ENCODE measurements at regions not wholly inside any gene's neighbourhood (a gene's known extent, or its start where the extent isn't known, plus 50 kb on each side); places are given as distances from the start of the nearest gene placed in this dataset.

- DNase-seq: no peak
- WGBS, 2 donors: 74 to 92% methylated on average over 2 of the region's 2 CpGs
- ATAC-seq (ENCODE audit: low FRiP score in 2 of 2): no peak
- no peak overlapping the region for H3K27ac ChIP-seq
- H3K4me3 ChIP-seq: no peak overlapping the region
- TF ChIP-seq POLR2A (IDR thresholded peaks at IDR 0.05) (no peak), EP300 (IDR thresholded peaks at IDR 0.05) (no peak), POLR2AphosphoS5 (IDR thresholded peaks at IDR 0.05) (no peak)
- TF ChIP-seq, protein P1, sequence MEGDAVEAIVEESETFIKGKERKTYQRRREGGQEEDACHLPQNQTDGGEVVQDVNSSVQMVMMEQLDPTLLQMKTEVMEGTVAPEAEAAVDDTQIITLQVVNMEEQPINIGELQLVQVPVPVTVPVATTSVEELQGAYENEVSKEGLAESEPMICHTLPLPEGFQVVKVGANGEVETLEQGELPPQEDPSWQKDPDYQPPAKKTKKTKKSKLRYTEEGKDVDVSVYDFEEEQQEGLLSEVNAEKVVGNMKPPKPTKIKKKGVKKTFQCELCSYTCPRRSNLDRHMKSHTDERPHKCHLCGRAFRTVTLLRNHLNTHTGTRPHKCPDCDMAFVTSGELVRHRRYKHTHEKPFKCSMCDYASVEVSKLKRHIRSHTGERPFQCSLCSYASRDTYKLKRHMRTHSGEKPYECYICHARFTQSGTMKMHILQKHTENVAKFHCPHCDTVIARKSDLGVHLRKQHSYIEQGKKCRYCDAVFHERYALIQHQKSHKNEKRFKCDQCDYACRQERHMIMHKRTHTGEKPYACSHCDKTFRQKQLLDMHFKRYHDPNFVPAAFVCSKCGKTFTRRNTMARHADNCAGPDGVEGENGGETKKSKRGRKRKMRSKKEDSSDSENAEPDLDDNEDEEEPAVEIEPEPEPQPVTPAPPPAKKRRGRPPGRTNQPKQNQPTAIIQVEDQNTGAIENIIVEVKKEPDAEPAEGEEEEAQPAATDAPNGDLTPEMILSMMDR (IDR thresholded peaks at IDR 0.05): no peak
- H3K9me3 ChIP-seq: no peaks in the 10 kb centered on the region
- H3K27me3 ChIP-seq: no peaks in the 10 kb centered on the region
- H3K36me3 ChIP-seq: no peaks in the 10 kb centered on the region
- no peaks in the 10 kb centered on the region for H3K4me1 ChIP-seq
Observed at GRCh38 chrX:87236830-87237440, 280.7 kb upstream of the KLHL4 start.

DNA sequence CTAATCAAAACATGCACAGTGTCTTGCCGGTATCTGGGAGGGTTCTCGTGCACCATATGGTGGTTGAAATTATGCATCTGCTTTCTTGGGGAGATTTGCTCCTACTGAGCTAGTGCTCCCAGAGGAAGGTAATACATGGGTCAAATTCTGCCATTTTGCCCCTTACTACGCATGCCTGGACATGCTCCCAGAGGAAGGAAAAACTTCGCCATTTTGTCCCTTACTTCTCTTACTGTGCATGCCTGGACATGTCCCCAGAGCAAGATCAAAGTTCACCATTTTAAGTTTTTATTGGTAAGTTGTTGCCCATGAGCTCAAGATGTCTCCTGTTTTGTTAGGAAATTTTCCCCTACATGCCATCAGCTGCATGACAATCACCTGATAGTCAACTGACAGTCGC lies 252.1 kb upstream of the KLHL4 start:
- DNase-seq: no peak
- WGBS, 2 donors: 75 to 76% methylated on average over 2 to 5 of the region's 5 CpGs

GRCh38 chrX:87272491-87272890 lies 245.1 kb upstream of the KLHL4 start:
- no peak overlapping the region for H3K4me3 ChIP-seq
- DNase-seq: no peak
- ATAC-seq (ENCODE audit: low FRiP score in 2 of 2): no peak
- H3K27ac ChIP-seq: no peak overlapping the region
- H3K9me3 ChIP-seq: no peaks in the 10 kb centered on the region
- TF ChIP-seq POLR2AphosphoS5 (IDR thresholded peaks at IDR 0.05) (no peak), EP300 (IDR thresholded peaks at IDR 0.05) (no peak)
- TF ChIP-seq, protein P1 (IDR thresholded peaks at IDR 0.05): no peak
- no peaks in the 10 kb centered on the region for H3K4me1 ChIP-seq
- no peaks in the 10 kb centered on the region for H3K27me3 ChIP-seq
- no peaks in the 10 kb centered on the region for H3K36me3 ChIP-seq

More for the DNA sequence above, 252.1 kb upstream of the KLHL4 start:
- no peaks in the 10 kb centered on the region for H3K9me3 ChIP-seq
- no peak overlapping the region for H3K27ac ChIP-seq
- H3K4me3 ChIP-seq: no peak overlapping the region
- no peak for TF ChIP-seq EP300 (IDR thresholded peaks at IDR 0.05)
- TF ChIP-seq, protein P1 (IDR thresholded peaks at IDR 0.05): no peak
- H3K4me1 ChIP-seq: no peaks in the 10 kb centered on the region
- no peaks in the 10 kb centered on the region for H3K27me3 ChIP-seq
- no peak for ATAC-seq (ENCODE audit: low FRiP score in 2 of 2)
- no peaks in the 10 kb centered on the region for H3K36me3 ChIP-seq

DNA sequence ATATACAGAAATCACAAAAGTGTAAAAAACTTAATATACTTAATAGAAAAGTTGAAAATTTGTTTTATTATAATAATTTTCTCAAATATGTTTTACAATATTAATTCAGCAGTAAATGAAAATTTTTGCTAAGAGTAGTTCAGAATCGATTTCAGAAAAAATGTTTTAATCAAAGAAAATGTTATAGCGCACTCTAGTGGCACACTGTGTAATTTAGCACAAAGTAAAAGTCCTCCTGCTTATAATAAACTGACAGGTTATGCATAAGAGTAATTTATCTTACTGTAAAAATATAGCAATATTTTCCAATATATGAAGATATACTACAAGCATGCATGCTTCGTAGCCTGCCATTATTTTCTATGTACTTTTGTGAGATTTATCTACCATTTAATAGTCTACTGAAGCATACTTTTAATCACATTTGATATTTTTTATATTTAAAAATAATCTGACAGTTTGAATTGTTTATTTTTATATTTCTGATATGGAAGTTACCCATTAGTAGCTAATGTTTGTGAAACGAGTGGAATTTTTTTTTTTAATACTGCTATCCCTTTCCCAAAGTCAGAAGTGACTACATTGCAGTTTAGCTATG lies 217.9 kb upstream of the KLHL4 start:
- DNase-seq (no peak), ATAC-seq (ENCODE audit: low FRiP score in 2 of 2) (no peak)
- Histone ChIP-seq H3K9me3 (no peaks in the 10 kb centered on the region), H3K27ac (no peak overlapping the region), H3K4me1 (no peaks in the 10 kb centered on the region), H3K27me3 (no peaks in the 10 kb centered on the region), H3K36me3 (no peaks in the 10 kb centered on the region), H3K4me3 (no peak overlapping the region)
- TF ChIP-seq, protein P1 (IDR thresholded peaks at IDR 0.05): peak in 2 of 6 experiments; percentile 20 to 54
- no peak for TF ChIP-seq EP300 (IDR thresholded peaks at IDR 0.05)
- 3% methylated on average over 4 of the region's 4 CpGs for WGBS, 2 donors

GRCh38 chrX:87310780-87311179 lies 206.8 kb upstream of the KLHL4 start:
- DNase-seq: no peak
- 66 to 70% methylated on average over 1 of the region's 1 CpG for WGBS, 2 donors
- no peaks in the 10 kb centered on the region for H3K9me3 ChIP-seq

More at GRCh38 chrX:87310780-87311179, 206.8 kb upstream of the KLHL4 start:
- H3K4me3 ChIP-seq: no peak overlapping the region
- no peak overlapping the region for H3K27ac ChIP-seq
- no peaks in the 10 kb centered on the region for H3K27me3 ChIP-seq
- no peak for ATAC-seq (ENCODE audit: low FRiP score in 2 of 2)
- no peaks in the 10 kb centered on the region for H3K4me1 ChIP-seq
- no peak for TF ChIP-seq POLR2A (IDR thresholded peaks at IDR 0.05)
- TF ChIP-seq, protein P1 (IDR thresholded peaks at IDR 0.05): no peak
- TF ChIP-seq EP300 (IDR thresholded peaks at IDR 0.05): no peak
- TF ChIP-seq POLR2AphosphoS5 (IDR thresholded peaks at IDR 0.05): no peak
- H3K36me3 ChIP-seq: no peaks in the 10 kb centered on the region

Data from upper lobe of left lung (tissue), 6 donors.